Hematopoietic multipotent progenitor cell treated with erythropoietin and hydrocortisone succinate and interleukin-3 and kit ligand, for 6 days (in vitro differentiated cells): ENCODE measurements at regions not wholly inside any gene's neighbourhood (a gene's known extent, or its start where the extent isn't known, plus 50 kb on each side); places are given as distances from the start of the nearest gene placed in this dataset.

Experiments
- DNase-seq: peaks from one replicate; pipeline ENCODE4 v3.0.0-alpha.2; 2015

DNA sequence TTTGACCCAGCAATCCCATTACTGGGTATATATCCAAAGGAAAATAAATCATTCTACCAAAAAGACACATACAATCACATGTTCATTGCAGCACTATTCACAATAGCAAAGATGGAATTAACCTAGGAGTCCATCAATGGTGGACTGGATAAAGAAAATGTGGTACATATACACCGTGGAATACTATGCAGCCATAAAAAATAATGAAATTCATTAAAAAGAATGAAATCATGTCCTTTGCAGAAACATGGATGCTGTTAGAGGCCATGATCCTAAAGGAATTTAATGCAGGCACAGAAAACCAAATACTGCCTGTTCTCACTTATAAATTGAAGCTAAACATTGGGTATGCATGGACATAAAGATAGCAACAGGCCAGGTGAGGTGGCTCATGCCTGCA is 61.9 kb upstream of the BMP6 start:
- no peak for DNase-seq

DNA sequence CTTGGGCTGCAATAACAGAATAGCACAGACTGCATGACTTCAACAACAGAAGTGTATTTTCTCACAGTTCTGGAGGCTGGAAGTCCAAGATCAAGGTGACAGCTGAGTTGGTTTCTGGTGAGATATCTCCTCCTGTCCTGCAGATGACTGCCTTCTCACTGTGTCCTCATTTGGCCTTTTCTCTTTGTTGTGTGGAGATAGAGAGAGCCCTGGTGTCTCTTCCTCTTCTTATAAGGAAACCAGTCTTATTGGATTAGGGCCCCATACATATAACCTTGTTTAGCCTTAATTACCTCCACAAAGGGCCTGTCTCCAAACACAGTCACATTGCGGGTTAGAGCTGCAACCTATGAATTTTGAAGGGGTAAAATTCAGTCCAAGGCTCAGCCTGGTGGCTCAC is 57.0 kb upstream of the BMP6 start:
- DNase-seq: peak; percentile 27

DNA sequence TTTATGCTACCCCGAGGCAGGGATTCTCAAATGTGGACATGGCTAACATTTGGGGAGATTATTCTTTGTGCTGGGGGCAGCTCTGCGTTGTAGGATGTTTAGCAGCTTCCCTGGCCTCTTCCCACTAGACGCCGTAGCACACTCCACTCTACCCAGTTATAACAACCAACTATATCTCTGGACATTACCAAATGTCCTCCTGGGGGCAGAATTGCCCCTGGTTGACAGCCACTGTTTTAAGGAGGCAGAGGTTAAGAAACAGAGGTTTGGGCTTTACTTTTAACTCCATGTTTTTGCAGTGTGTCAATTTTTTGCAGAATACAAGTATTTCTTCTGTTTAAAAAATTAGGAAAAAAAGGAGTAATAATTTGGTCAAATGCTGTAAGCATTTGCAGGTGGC is 56.2 kb upstream of the BMP6 start:
- peak; percentile 16 for DNase-seq

DNA sequence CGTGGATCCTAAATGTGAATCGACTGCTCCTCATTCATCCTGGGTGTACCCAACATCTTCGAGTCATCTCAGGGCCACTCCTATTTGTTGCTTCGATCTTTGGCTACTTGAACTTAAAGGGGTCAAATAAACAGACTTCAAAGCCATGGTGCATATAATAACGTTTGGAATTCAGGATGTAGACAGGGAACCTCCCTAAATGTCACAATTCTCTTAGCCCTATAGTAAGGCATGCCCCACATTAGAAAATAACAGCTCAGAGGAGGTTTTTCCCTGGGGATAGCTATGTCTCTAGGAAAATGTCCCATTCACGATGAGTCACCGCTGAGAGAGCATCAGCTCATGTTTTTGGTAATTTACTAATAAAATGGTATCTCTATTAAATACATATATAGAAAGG is 54.8 kb upstream of the BMP6 start:
- no peak for DNase-seq

DNA sequence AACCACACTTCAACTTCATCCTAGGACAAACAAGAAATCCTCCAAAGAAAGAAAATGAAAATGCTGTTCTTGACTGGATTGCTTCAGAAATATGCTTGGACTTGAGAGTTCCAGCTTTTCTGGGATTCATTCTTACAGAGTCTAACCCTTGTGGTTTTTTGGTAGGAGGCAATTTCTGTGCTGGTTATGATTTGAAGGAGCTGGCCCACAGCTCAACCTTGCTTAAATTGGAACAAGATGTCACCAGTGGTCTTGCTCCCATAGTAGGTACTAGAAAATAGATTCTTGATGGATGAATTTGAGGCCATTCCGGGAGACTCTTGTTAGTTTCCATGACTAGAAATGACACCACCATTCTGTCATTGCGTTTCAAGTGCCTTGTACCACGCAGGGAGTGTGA is 54.3 kb upstream of the BMP6 start:
- no peak for DNase-seq

DNA sequence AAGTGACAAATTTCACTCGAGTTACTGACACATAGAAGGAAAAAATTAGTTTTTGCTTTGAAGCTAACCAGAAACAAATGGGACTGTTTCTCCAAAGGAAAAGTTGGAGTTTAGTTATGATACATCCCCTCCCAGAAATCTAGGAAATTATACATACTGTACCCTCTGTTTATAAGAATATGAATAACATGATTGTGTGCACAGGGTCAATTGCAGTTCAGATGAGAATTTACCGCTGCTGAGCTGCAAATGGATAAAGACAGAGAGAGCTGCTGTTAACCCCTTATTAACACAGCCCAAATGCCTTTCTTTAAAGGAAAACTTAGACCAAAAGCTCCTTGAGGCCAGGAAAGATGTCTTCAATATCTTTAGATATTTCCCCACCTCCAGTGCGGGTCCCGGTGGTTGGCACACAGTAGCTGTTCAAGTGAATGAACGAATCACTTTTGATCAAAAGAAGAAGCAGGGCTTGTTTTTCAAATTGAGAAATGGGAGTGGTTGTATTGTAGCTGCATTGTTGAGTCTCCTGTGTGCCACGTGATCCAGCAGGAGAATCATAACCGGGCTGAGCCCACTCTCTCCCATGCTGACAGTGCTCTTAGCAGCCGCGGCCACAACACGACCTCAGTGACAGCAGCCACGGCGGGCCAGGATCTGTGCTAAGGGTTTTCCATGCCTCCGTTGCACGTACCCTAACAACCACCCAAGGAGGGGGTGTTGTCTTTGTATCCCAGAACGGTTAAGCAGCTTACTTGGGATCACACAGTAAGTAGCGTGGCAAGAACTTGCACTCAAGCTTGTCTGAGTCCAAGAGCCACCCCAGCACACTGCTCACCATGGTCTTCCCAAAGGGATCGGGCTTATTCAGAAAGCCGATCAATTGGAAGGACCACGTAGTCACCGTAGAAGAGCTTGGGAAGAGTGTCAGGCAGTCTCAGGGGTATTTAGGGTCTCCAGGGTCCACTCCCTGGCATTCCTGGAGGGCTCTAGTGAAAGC is 53.5 kb upstream of the BMP6 start:
- no peak for DNase-seq

DNA sequence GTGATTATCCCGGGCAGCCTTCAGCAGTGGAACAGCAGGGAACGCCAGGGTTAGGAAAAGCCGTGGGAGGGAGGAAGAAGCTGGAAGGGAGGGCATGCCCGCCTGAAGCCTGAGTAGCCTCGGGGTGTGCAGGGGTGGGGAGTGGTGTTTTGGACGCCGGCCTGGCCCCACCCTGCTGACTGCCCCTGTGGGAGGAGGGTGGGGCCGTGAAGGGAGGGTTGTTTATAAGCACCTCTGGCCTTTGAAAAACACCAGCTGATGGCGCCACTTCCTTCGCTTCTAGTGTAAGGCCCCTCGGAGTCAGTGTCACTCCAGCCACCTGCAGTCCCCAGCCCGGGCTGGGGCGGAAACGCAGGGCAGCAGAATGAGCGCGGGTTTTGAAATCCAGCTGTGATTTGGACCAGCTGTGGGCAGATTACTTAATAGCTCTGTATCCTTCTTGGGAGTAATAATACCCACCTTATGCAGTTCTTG is 52.8 kb upstream of the BMP6 start:
- DNase-seq: peak; percentile 80

DNA sequence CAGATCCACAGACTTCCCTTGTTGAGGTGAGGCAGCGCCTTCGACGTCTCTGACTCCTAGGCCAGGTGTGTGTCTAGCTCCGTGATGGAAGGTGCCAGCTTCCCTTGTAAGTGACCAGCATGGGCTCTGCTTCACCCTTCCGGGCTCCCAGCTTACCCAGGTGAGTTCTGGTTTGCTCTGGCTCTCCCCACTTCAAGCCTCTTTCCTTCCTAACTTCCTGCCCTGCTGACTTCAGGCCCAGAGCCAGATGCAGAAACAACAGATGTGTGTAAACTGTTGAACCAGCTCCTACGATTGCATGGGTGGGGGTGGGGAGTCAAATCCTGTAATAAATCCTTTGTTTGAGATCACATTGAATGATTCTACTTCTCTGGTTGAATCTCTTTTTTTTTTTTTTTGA is 51.6 kb upstream of the BMP6 start:
- DNase-seq: no peak

DNA sequence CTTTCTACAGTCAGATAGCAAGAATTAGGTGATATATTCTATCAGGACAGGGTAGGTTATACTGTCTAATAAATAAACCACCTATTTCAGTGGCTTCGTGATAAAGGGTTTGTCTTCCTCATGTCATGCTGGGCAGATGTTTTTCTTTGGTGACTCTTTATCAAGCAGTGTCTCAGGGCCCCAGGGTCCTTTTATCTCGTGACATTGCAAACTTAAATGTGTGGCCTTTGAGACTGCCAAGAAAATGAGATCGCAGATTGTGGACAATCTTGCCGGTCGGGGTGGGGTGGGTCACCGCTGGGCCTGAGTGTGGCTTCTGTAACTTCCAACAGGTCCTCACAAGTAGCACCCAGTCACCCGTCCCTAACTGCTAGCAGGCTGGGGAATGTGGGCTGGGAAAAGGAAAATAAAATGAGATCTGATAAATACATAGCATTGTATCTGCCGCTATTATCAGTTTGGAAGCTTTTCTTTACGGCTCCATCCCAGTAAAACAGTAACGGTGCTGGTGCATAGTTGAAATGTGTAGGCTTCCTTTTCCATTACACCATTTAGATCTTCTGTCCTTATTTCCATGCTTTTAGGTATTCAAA is 50.5 kb upstream of the BMP6 start:
- DNase-seq: peak; percentile 90
